HEK293 (cell line): ENCODE measurements at regions not wholly inside any gene's neighbourhood (a gene's known extent, or its start where the extent isn't known, plus 50 kb on each side); places are given as distances from the start of the nearest gene placed in this dataset.

Source experiments
- CTCF ChIA-PET: fragments of 350-600 bp; formaldehyde crosslinking; extraction: SDS; loops from one replicate; lab custom pipeline; 2021; ENCODE audit warnings: antibody characterized with exemption; lab: Yijun Ruan, JAX
- POLR2A ChIA-PET: fragments of 300-600 bp; formaldehyde crosslinking; extraction: SDS; loops from one replicate; lab custom pipeline; 2020; ENCODE audit warnings: antibody characterized with exemption, inconsistent platforms; lab: Yijun Ruan, JAX
- H3K27ac ChIP-seq: fragments of 200-500 bp; sonication (Bioruptor generic); 2 replicates; pipeline ENCODE4 v1.5.1; 2014; ENCODE audit warnings: low read depth, low read length, control low read depth, inconsistent platforms; ENCODE audit errors: extremely low read depth
- H3K36me3 ChIP-seq, 2 experiments: fragments of 200-500 bp in 1 of 2; sonication (Bioruptor generic) in 1 of 2; 1 replicate in 1 of 2; 2 replicates in 1 of 2; pipeline ENCODE4 v1.5.1; 2014 to 2017; ENCODE audit warnings: inconsistent platforms in 2 of 2, low read length in 2 of 2; ENCODE audit not compliant: control insufficient read depth in 2 of 2, insufficient read depth in 1 of 2
- H3K4me1 ChIP-seq: fragments of 200-500 bp; sonication (Bioruptor generic); 2 replicates; pipeline ENCODE4 v1.5.1; 2014; ENCODE audit warnings: mild to moderate bottlenecking, low read length, inconsistent platforms; ENCODE audit not compliant: control insufficient read depth, insufficient read depth
- H3K4me3 ChIP-seq: 2 replicates; pipeline ENCODE4 v1.5.1; 2011; ENCODE audit warnings: low read depth, mild to moderate bottlenecking, control low read depth, low read length, moderate library complexity
- H3K9me3 ChIP-seq: fragments of 200-500 bp; sonication (Bioruptor generic); 2 replicates; pipeline ENCODE4 v1.5.1; 2014; ENCODE audit warnings: low read depth, low read length, inconsistent platforms; ENCODE audit not compliant: control insufficient read depth, insufficient read depth
- HOXC10 ChIP-seq: sonication (generic); formaldehyde crosslinking; IDR thresholded peaks from 2 replicates; pipeline ENCODE4 v1.8.1; 2023; ENCODE audit warnings: mild to moderate bottlenecking, missing genetic modification reagents
- KLF7 ChIP-seq: fragments of 450-650 bp; formaldehyde crosslinking; IDR thresholded peaks from 2 replicates; pipeline ENCODE4 v1.5.1; 2016; ENCODE audit warnings: missing biosample characterization, missing genetic modification characterization, borderline replicate concordance
- MZF1 ChIP-seq: fragments of 450-650 bp; formaldehyde crosslinking; IDR thresholded peaks from 2 replicates; pipeline ENCODE4 v1.5.1; 2017; ENCODE audit warnings: missing biosample characterization, missing genetic modification characterization, borderline replicate concordance
- PRDM1 ChIP-seq: fragments of 450-650 bp; formaldehyde crosslinking; IDR thresholded peaks from 2 replicates; pipeline ENCODE4; 2016; ENCODE audit warnings: missing biosample characterization, missing genetic modification characterization
- SCRT2 ChIP-seq: fragments of 450-650 bp; formaldehyde crosslinking; IDR thresholded peaks from 2 replicates; pipeline ENCODE4 v1.5.1; 2016; ENCODE audit warnings: missing biosample characterization, missing genetic modification characterization
- ZBTB48 ChIP-seq: fragments of 450-650 bp; formaldehyde crosslinking; IDR thresholded peaks from 2 replicates; pipeline ENCODE4 v1.5.1; 2016; ENCODE audit warnings: missing biosample characterization, missing genetic modification characterization
- ZFHX2 ChIP-seq: fragments of 450-650 bp; formaldehyde crosslinking; conservative IDR thresholded peaks from 2 replicates; pipeline ENCODE4 v1.5.1; 2016; ENCODE audit warnings: missing biosample characterization, missing genetic modification characterization
- ZNF169 ChIP-seq: fragments of 450-650 bp; formaldehyde crosslinking; IDR thresholded peaks from 2 replicates; pipeline ENCODE4 v1.5.1; 2016; ENCODE audit warnings: missing biosample characterization, missing genetic modification characterization
- ZNF211 ChIP-seq: fragments of 450-650 bp; formaldehyde crosslinking; IDR thresholded peaks from 2 replicates; pipeline ENCODE4 v1.5.1; 2016; ENCODE audit warnings: low read depth, missing biosample characterization, missing genetic modification characterization
- ZNF223 ChIP-seq: fragments of 450-650 bp; formaldehyde crosslinking; IDR thresholded peaks from 2 replicates; pipeline ENCODE4 v1.5.1; 2016; ENCODE audit warnings: missing biosample characterization, missing genetic modification characterization
- ZNF324 ChIP-seq: fragments of 450-650 bp; formaldehyde crosslinking; IDR thresholded peaks from 2 replicates; pipeline ENCODE4 v1.5.1; 2016; ENCODE audit warnings: missing biosample characterization, missing genetic modification characterization
- ZNF514 ChIP-seq: fragments of 450-650 bp; formaldehyde crosslinking; IDR thresholded peaks from 2 replicates; pipeline ENCODE4 v1.5.1; 2016; ENCODE audit warnings: missing biosample characterization, missing genetic modification characterization
- ZNF530 ChIP-seq: fragments of 450-650 bp; formaldehyde crosslinking; IDR thresholded peaks from 2 replicates; pipeline ENCODE4 v1.5.1; 2016; ENCODE audit warnings: low read depth, missing biosample characterization, missing genetic modification characterization
- ZNF561 ChIP-seq: fragments of 450-650 bp; IDR thresholded peaks from 2 replicates; pipeline ENCODE4 v1.5.1; 2018; ENCODE audit warnings: missing biosample characterization, missing genetic modification characterization, borderline replicate concordance
- ZNF791 ChIP-seq: fragments of 450-650 bp; formaldehyde crosslinking; IDR thresholded peaks from 2 replicates; pipeline ENCODE4 v1.5.1; 2016; ENCODE audit warnings: missing biosample characterization, missing genetic modification characterization
- ZSCAN23 ChIP-seq: fragments of 450-650 bp; formaldehyde crosslinking; IDR thresholded peaks from 2 replicates; pipeline ENCODE4 v1.5.1; 2016; ENCODE audit warnings: missing biosample characterization, missing genetic modification characterization
- ZSCAN30 ChIP-seq: fragments of 450-650 bp; IDR thresholded peaks from 2 replicates; pipeline ENCODE4 v1.5.1; 2018; ENCODE audit warnings: missing biosample characterization, mild to moderate bottlenecking, missing genetic modification characterization, moderate library complexity
- ZXDB ChIP-seq: fragments of 450-650 bp; formaldehyde crosslinking; IDR thresholded peaks from 2 replicates; pipeline ENCODE4 v1.5.1; 2016; ENCODE audit warnings: missing biosample characterization, missing genetic modification characterization
- TF ChIP-seq, protein P1 (sequence below): fragments of 450-650 bp; formaldehyde crosslinking; IDR thresholded peaks from 2 replicates; pipeline ENCODE4 v1.5.1; 2016; ENCODE audit warnings: missing biosample characterization, missing genetic modification characterization
- TF ChIP-seq, protein P2 (sequence below): fragments of 450-650 bp; formaldehyde crosslinking; IDR thresholded peaks from 2 replicates; pipeline ENCODE4 v1.5.1; 2017; ENCODE audit warnings: missing biosample characterization, missing genetic modification characterization
- TF ChIP-seq, protein P3 (sequence below): fragments of 450-650 bp; IDR thresholded peaks from 2 replicates; pipeline ENCODE4 v1.5.1; 2018; ENCODE audit warnings: missing biosample characterization, missing genetic modification characterization
- TF ChIP-seq, protein P4 (sequence below): fragments of 450-650 bp; formaldehyde crosslinking; IDR thresholded peaks from 2 replicates; pipeline ENCODE4 v1.5.1; 2016; ENCODE audit warnings: missing biosample characterization, missing genetic modification characterization, low read depth
- TF ChIP-seq, protein P5 (sequence below): fragments of 450-650 bp; formaldehyde crosslinking; IDR thresholded peaks from 2 replicates; pipeline ENCODE4 v1.5.1; 2016; ENCODE audit warnings: missing biosample characterization, missing genetic modification characterization
- TF ChIP-seq, protein P6 (sequence below): fragments of 450-650 bp; formaldehyde crosslinking; IDR thresholded peaks from 2 replicates; pipeline ENCODE4 v1.5.1; 2016; ENCODE audit warnings: missing biosample characterization, missing genetic modification characterization
- TF ChIP-seq, protein P7 (sequence below): IDR thresholded peaks from 2 replicates; pipeline ENCODE4 v1.6.1; 2011; ENCODE audit warnings: mild to moderate bottlenecking, low read depth, low read length, borderline replicate concordance
- TF ChIP-seq, protein P8 (sequence below): fragments of 450-650 bp; formaldehyde crosslinking; IDR thresholded peaks from 2 replicates; pipeline ENCODE4 v1.5.1; 2017; ENCODE audit warnings: missing biosample characterization, mild to moderate bottlenecking, missing genetic modification characterization, moderate library complexity

DNA sequence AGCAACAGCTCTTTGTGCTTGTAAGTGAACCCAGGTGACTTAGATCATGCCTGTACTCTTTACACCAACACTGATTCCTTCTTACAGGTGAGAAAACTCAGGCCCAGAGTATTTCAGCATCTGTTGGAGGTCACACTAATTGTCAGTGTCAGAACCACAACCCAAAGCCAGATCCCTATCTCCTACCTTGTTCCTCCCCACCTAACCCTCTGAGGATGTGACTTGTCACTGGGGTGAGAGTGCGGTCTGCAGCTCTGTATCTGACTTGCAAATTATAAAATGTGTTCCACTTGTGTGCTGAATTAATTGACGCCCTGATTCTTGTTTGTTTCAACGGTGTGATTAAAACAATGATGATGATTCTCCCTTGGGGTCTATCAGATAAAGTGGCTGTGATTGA is 232.5 kb upstream of the KCNG1 start (continued):
- TF ChIP-seq, protein P1, sequence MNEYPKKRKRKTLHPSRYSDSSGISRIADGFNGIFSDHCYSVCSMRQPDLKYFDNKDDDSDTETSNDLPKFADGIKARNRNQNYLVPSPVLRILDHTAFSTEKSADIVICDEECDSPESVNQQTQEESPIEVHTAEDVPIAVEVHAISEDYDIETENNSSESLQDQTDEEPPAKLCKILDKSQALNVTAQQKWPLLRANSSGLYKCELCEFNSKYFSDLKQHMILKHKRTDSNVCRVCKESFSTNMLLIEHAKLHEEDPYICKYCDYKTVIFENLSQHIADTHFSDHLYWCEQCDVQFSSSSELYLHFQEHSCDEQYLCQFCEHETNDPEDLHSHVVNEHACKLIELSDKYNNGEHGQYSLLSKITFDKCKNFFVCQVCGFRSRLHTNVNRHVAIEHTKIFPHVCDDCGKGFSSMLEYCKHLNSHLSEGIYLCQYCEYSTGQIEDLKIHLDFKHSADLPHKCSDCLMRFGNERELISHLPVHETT = no peak
- TF ChIP-seq ZNF561 (tag by site-specific recombination) (no peak), ZXDB (no peak), ZNF324 (tag by site-specific recombination) (no peak), ZNF791 (tag by site-specific recombination) (no peak), HOXC10 (CRISPR knock-in tag) (no peak), ZNF530 (tag by site-specific recombination) (no peak), ZFHX2 (no peak)
- TF ChIP-seq, protein P2, sequence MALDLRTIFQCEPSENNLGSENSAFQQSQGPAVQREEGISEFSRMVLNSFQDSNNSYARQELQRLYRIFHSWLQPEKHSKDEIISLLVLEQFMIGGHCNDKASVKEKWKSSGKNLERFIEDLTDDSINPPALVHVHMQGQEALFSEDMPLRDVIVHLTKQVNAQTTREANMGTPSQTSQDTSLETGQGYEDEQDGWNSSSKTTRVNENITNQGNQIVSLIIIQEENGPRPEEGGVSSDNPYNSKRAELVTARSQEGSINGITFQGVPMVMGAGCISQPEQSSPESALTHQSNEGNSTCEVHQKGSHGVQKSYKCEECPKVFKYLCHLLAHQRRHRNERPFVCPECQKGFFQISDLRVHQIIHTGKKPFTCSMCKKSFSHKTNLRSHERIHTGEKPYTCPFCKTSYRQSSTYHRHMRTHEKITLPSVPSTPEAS (tag by site-specific recombination) = no peak
- TF ChIP-seq, protein P3, sequence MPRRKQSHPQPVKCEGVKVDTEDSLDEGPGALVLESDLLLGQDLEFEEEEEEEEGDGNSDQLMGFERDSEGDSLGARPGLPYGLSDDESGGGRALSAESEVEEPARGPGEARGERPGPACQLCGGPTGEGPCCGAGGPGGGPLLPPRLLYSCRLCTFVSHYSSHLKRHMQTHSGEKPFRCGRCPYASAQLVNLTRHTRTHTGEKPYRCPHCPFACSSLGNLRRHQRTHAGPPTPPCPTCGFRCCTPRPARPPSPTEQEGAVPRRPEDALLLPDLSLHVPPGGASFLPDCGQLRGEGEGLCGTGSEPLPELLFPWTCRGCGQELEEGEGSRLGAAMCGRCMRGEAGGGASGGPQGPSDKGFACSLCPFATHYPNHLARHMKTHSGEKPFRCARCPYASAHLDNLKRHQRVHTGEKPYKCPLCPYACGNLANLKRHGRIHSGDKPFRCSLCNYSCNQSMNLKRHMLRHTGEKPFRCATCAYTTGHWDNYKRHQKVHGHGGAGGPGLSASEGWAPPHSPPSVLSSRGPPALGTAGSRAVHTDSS = no peak

DNA sequence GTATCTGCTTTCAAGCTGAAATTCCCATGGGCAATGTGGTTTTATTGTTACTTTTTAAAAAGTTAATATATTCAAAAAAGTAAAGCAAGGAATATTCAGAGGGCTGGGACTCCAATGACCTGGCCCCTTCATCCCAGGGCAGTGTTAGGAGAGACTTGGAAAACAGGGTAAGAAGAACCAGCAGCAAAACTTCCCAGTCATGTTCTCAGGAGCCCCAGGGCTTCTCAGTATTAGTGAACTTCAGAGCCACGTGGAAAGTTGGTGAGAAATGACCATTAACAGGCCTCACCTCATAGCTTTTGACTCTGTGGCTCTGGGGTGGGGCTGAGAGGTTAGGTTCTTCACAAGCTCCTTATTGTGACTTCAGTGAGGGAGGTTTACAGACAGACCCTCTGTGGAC is 230.4 kb upstream of the KCNG1 start:
- ChIA-PET POLR2A (no interaction called here), CTCF (interaction anchor here (0.8 to 1.8 kb wide), 3 partner anchors 25 to 54 kb away, joined by 3 to 6 read pairs (median 4); no protein-coding TSS in a partner anchor)
- H3K36me3 ChIP-seq = no peaks in the 10 kb centered on the region
- no peak overlapping the region for H3K27ac ChIP-seq
- H3K9me3 ChIP-seq = no peaks in the 10 kb centered on the region
- no peaks in the 10 kb centered on the region for H3K4me1 ChIP-seq
- H3K4me3 ChIP-seq = no peak overlapping the region
- TF ChIP-seq, protein P4, sequence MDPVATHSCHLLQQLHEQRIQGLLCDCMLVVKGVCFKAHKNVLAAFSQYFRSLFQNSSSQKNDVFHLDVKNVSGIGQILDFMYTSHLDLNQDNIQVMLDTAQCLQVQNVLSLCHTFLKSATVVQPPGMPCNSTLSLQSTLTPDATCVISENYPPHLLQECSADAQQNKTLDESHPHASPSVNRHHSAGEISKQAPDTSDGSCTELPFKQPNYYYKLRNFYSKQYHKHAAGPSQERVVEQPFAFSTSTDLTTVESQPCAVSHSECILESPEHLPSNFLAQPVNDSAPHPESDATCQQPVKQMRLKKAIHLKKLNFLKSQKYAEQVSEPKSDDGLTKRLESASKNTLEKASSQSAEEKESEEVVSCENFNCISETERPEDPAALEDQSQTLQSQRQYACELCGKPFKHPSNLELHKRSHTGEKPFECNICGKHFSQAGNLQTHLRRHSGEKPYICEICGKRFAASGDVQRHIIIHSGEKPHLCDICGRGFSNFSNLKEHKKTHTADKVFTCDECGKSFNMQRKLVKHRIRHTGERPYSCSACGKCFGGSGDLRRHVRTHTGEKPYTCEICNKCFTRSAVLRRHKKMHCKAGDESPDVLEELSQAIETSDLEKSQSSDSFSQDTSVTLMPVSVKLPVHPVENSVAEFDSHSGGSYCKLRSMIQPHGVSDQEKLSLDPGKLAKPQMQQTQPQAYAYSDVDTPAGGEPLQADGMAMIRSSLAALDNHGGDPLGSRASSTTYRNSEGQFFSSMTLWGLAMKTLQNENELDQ = no peak
- TF ChIP-seq, protein P5, sequence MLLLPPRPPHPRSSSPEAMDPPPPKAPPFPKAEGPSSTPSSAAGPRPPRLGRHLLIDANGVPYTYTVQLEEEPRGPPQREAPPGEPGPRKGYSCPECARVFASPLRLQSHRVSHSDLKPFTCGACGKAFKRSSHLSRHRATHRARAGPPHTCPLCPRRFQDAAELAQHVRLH (tag by site-specific recombination) = no peak
- TF ChIP-seq, protein P6, sequence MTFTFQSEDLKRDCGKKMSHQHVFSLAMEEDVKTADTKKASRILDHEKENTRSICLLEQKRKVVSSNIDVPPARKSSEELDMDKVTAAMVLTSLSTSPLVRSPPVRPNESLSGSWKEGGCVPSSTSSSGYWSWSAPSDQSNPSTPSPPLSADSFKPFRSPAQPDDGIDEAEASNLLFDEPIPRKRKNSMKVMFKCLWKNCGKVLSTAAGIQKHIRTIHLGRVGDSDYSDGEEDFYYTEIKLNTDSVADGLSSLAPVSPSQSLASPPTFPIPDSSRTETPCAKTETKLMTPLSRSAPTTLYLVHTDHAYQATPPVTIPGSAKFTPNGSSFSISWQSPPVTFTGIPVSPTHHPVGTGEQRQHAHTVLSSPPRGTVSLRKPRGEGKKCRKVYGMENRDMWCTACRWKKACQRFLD (tag by site-specific recombination) = no peak
- no peak for TF ChIP-seq ZSCAN30 (tag by site-specific recombination)
- TF ChIP-seq ZNF514 (tag by site-specific recombination) = no peak
- TF ChIP-seq, protein P1 = no peak
- TF ChIP-seq PRDM1 (tag by site-specific recombination) = no peak
- TF ChIP-seq ZNF211 (tag by site-specific recombination) = no peak
- TF ChIP-seq, protein P7, sequence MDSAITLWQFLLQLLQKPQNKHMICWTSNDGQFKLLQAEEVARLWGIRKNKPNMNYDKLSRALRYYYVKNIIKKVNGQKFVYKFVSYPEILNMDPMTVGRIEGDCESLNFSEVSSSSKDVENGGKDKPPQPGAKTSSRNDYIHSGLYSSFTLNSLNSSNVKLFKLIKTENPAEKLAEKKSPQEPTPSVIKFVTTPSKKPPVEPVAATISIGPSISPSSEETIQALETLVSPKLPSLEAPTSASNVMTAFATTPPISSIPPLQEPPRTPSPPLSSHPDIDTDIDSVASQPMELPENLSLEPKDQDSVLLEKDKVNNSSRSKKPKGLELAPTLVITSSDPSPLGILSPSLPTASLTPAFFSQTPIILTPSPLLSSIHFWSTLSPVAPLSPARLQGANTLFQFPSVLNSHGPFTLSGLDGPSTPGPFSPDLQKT = no peak
- no peak for TF ChIP-seq SCRT2
- no peak for TF ChIP-seq MZF1
- no peak for TF ChIP-seq ZNF169 (tag by site-specific recombination)
- no peak for TF ChIP-seq ZNF223 (tag by site-specific recombination)
- TF ChIP-seq, protein P8, sequence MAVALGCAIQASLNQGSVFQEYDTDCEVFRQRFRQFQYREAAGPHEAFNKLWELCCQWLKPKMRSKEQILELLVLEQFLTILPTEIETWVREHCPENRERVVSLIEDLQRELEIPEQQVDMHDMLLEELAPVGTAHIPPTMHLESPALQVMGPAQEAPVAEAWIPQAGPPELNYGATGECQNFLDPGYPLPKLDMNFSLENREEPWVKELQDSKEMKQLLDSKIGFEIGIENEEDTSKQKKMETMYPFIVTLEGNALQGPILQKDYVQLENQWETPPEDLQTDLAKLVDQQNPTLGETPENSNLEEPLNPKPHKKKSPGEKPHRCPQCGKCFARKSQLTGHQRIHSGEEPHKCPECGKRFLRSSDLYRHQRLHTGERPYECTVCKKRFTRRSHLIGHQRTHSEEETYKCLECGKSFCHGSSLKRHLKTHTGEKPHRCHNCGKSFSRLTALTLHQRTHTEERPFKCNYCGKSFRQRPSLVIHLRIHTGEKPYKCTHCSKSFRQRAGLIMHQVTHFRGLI (tag by site-specific recombination) = no peak
- no peak for TF ChIP-seq ZSCAN23
- TF ChIP-seq ZBTB48 (tag by site-specific recombination) = no peak
- TF ChIP-seq KLF7 (tag by site-specific recombination) = no peak
